Stimulated activated CD4-positive, alpha-beta T cell treated with anti-CD3 and anti-CD28 coated beads, TNF-alpha, amount 100 ng/mL, for 48 hours (primary cell): ENCODE measurements at regions not wholly inside any gene's neighbourhood (a gene's known extent, or its start where the extent isn't known, plus 50 kb on each side); places are given as distances from the start of the nearest gene placed in this dataset.
"Not testable (repeated sequence)": the region's sequence is repeated elsewhere in the genome, so short reads cannot be mapped to it uniquely, and the experiment has no call there.

Experiments used
- DNase-seq, 3 donors: peaks; one replicate each; pipeline ENCODE4 v3.0.0-alpha.2; 2020; ENCODE audit warnings: low read depth in 3 of 3

DNA sequence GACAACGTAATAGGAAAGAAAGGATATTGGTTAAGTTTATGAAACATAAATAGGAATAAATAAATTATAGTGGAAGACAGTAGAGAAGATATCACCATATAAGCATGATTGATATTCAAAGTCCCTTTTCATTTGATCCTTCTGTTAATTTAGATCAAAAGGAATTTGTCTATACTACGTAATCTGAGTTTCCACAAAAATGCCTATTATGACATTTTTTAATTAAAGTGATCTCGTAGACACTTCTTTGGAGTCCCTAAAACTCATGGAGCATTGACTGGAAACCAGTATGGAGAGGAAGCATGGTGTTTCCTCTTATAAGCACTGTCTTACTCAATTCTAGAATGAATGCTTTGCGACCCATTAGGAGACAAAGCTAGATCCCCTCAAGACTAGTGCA lies 411.4 kb upstream of the SPHKAP start:
- DNase-seq: no peak

DNA sequence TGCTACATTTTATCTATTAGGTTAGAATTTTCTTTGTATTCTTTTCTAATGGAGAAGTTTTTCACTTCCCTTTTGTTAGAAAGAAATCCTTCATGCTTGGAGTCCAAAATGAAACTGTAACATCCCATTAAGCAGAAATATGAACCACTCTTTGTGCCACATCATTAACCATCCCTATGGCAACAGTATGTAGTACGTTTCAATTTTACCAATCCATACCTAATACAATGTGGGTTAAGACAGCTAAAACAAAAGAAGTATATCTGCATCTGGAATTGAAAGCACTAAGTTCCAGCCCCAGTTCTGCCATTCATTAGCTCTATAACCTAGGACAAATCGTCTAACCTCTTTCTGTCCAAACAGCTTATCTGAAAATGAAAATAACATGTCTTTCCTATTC lies 409.2 kb upstream of the SPHKAP start:
- no peak for DNase-seq

DNA sequence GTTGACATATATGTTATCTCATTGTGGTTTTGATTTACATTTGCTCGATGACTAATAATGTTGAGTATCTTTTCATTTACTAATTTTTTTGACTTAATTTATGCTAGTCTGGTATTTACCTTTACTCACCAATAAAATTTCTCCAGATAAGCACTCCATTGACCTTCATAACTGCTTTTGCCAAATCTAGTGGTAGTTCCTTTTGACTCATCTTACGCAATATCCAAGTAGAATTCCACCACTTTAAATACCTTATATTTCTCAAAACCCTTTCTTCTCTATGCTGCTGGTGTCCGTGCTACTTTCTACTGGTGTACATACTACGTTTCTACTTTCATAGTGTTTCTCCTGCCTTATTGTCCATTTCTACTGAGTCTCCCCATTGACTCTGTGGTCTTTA lies 407.6 kb upstream of the SPHKAP start:
- DNase-seq: no peak

DNA sequence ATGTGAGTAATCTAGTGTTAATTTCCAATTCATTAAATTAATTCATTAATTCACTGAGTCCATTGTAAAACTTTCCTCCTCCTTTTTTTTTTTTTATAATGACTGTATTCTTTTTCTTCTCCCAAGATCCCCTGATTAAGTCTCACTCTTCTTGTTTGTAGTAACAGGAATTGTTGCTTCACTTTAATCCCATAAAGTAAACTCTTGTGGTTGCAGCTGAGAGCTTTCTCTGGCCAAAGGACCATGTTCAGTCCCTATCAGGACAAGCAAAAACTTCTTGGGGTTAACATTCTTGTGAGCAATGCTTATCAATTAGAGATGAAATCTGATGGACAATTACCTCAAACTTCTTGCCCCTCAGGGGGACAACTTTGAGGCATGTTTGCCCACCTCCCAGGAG lies 400.2 kb upstream of the SPHKAP start:
- DNase-seq: no peak

DNA sequence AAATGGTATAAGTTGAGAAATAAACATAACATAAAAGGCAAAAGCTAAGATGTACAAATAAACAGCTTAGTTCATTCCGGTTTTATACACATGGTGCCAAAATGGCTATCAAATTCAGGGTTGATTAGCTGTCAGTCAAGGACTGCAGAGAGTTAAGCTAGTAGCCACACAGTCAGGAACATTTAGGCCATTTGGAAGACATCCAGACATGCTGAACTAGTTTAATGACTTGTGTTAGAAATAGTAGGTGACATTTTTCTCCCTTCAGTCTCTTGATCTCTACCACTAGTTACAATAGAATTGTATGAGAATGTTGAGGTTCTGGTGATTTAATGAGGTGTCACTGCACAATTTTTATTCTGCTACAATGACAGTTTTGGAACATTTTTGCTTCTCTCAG lies 394.4 kb upstream of the SPHKAP start:
- no peak for DNase-seq

DNA sequence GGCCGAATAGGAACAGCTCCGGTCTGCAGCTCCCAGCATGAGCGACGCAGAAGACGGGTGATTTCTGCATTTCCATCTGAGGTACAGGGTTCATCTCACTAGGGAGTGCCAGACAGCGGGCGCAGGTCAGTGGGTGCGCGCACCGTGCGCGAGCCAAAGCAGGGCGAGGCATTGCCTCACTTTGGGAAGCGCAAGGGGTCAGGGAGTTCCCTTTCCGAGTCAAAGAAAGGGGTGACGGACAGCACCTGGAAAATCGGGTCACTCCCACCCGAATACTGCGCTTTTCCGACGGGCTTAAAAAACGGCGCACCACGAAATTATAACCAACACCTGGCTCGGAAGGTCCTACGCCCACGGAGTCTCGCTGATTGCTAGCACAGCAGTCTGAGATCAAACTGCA lies 386.8 kb upstream of the SPHKAP start:
- DNase-seq: not testable (repeated sequence)

DNA sequence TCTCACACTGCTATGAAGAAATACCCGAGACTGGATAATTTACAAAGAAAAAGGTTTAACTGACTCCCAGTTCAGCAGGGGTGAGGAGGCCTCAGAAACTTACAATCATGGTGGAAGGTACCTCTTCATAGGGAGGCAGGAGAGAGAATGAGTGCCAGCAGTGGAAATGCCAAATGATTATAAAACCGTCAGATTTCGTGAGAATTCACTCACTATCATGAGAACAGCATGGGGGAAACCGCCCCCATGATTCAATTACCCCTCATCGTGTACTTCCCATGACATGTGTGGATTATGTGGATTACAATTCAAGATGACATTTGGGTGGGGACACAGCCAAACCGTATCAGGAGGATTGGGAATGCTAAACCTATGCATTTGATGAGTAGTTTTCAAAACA lies 380.3 kb upstream of the SPHKAP start:
- DNase-seq: no peak

DNA sequence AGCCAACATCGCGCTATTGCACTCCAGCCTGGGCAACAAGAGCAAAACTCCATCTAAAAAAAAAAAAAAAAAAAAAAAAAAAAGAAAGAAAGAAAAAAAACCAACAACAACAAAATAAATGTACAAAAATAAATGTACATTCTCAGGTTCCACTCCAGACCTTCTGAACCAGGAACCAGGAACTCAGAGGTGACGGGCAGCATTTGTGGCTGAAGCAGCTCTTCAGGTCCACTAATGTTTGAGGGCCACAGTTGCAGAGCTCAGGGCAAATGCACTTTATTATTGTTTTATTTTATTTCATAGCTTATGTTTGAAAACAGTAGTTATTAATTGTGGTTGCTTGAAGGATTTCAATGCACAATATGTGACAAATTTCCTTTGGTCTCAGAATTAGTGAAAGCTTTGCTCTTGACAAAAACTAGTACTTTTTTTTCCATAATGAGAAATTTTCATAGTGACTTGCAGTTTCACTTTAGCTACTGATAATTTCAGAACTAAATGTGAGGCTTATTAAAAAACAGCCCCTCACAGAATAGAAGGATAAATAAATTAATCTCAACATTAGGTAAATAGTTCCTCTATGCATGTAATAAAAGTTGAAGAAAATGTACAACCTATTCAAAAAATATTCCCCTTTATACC lies 378.4 kb upstream of the SPHKAP start:
- DNase-seq: no peak

DNA sequence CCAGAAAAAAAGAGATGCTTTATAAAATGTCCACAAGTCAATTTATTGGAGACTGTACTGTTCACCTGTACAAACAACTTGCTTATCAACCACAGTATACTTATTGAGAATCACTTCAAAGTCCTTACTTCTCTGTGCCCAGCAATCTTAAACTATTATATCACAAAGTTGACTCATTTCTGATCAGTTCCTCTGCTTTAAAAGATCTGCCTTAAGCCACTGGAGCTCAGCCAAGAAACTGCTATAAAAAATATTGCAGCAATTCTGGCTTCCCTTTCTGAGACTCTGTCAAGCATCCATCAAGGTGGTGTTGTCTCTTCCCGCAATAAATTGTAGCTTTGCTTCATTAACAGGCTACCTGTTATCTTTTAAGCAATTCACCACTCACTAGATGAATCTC lies 375.2 kb upstream of the SPHKAP start:
- DNase-seq: no peak

DNA sequence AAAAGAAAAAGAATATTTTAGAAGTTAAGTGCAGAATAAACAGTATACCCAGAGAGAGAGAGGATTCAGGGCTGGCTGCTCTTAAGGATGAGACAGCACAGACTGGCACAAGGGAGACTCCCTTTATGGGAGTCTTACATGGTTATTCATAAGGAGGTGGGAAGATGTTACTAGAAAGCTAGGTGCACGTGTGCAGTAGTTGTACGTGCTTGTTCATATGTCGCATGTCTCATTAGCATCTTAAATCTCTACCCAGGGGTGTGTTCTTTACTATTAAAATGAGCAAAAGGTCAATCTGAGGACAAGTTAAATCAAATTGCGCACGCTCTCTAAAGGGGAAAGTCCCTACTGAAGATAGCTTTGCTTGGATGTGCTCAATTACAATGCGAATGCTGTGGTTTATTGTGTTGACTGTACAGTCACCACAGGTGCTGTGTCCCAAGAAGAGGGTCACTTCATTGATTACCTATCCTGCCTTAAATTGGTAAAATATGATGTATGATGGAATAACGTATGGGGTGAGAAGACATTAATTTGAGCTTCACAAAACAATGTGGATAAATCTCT lies 368.0 kb upstream of the SPHKAP start:
- DNase-seq: no peak

DNA sequence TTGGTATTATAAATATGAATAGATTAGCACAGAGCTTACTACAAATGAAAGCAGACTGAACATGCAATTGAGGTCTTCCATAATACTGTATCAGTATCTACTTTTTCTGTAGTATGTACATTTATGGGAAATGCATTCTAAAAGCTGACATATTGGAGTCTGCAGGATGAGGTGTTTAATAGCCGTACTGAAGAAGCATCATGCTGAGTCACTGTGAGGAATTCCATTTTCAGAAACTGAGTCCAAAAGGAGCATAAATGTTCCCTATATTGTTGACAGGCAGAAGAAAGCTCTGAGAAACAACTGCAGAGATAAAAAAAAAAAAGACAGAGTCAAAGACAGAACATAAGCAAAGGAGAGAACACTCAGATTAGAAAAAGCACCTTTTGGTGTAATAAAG lies 366.7 kb upstream of the SPHKAP start:
- DNase-seq: no peak

DNA sequence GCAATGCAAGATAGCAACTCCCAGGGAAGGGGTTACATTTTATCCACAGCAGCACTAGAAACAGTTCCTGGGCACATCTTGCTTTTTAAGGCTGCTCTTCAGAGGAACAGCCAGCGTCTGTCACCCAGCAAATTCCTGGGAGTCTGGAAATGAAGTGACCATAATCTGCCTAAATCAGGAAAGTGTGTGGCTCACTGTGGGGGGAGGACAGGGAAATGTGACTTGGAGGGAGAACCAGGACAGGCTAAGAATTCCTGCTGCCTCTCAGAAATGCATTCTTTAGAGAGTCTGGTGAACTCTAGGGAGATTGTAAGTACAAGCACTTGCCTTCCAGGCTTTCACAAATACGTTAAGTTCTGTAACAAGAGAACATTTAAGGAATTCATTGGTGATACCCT lies 364.3 kb upstream of the SPHKAP start:
- no peak for DNase-seq

DNA sequence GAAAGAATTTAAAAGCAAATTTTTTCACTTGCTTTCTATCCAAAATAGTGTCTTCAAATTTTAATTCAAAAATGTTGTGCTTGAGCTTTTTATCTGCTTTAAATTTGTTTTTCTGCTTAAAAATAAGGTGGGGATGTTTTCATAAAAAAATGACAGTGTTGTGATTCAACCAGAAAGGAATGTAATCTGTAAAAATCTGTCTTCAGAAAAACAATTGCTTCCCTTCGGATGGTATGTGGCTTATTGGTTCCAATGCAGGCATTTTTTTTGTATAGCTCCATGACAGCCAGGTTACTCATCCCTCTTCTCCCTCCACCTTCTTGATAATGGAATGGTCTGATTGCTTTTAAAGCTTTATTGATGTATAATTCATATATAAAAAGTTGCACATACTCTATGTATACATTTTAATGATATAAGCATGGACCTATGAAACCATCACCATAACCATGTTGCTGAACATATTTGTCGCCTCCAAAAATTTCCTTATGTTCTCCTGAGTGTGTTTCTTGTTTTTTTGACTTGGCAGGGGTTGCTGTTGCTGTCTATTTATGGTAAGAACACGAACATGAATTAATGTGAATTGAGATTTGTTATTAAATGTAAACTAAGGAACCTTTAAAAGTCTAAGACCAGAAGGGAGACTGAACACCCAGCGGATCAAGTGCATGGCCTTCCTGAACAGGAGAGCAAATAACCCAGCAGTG lies 363.7 kb upstream of the SPHKAP start:
- no peak for DNase-seq

DNA sequence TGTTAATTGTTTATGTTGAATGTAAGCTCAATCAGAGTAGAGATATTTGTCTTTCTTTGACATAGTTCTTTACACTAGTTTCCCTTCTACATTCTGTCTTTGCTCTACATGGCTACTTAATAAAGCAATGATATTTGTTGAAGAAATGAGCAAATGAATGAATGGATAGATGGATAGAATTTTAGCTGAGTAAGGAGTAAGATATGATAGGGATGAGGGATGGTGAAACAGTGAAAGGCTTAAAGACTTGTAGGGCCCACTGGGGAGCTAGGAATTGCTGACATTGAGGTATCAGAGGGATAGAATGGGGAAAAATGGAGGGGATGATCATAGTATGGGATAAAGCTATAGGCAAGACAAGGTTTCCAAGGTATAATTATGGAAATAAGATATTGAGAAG lies 361.6 kb upstream of the SPHKAP start:
- DNase-seq: no peak

DNA sequence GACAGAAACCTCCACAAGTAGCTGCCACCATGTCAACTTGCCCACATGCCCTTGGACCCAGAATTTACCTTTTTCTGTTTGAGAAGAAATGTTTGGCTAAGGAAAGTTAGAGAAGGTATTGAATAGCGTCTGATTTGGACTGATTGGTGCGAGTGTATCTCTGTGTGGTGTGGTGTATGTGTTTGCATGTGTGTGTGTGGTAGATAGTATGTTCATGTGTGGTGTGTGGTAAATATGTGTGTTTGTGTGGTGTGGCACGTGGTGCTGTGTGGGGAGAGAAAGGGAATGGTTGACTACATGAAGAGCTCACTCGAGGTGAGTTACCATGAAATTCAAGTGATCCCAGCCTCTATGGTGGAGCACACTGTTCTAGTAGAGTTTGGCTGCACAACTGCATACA lies 360.8 kb upstream of the SPHKAP start:
- no peak for DNase-seq

DNA sequence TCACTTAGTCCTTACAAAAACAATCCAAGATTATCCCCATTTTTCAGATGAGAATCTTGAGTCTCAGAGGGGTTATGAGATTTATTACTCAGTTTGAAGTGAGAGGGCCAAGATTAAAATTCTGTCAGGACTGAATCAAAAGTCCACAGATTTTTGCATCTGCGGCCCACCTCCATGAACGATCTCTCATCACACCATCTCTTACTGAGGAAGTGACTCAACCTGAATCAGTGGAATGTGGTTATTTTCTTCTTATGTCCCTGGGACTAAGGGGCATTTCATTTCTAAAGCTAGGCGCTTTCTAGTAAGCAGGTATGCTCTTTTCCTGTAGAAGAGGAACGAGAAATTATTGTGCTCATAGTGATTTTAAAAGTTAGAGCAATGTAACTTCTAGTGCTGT lies 360.3 kb upstream of the SPHKAP start:
- no peak for DNase-seq

DNA sequence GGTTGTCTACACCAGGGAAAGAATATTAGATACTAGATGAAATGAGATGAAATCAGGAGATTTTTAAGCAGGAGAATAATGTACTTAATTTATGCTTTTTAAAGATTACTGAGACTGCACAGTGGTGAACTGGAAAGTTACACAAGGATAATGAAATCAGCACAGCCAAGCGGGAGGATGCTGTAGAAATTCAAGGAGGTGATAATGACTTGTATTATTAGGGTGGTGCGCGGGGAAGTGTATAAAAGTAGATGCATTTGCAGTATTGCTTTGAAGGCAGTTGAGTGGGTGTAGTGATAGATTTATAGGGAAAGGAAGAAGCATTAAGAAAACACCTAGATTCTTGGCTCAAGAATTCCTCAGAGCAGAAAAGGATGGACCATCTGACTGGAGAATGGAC lies 359.5 kb upstream of the SPHKAP start:
- DNase-seq: no peak

DNA sequence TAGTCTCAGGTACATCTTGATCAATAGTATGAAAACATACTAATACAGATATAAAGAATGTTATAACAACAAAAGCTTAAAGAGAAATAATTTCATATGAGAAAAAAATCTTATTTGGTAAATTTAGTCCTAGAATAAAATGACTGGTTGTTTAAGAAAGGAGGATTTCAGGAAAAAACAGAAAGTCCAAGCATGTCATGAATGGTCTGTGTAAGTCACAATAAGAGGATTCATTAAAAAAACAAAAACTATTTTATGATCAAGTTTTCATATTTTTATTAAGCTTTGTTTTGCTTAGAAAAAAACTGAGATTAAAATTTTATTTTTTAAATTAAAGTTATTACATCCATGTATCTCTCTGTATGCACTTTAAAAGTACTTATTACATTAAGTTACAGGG lies 353.9 kb upstream of the SPHKAP start:
- DNase-seq: no peak

DNA sequence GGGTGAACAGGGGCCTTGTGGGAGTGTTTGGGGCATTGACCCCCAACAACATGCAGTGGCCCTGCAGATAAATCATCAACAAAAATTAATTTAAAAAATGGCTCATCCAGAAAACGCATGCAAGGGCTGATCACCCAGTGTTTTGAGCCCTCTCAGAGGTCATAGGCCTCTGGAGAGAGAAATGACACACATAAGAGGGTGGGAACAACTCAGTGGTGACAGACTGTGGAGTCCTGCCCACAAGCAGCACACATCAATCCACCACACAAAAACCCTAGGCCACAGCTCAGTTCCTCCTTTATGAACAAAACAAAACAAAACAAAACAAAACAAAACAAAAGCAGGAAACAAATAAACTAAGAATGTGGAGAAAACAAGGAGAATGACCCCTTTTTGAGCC lies 351.7 kb upstream of the SPHKAP start:
- DNase-seq: no peak

DNA sequence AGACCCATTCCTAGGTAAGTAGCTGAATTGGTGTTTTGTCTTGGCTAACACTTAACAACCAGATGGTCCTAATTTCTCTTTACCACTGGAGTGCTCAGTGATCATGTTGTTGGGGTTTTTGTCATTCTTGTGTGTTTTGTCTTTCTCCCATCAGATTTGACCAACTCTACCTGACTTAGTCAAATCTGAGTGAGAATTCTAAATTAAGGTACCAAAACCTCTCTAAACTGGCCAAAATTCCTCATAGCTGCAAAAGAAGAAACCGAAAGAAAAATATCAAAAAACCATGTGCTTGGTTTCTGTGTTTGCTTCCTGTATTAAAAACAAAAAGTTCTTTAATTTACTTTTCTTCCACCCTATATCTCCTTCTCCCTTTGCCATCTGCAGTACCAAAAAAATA lies 350.7 kb upstream of the SPHKAP start:
- no peak for DNase-seq

DNA sequence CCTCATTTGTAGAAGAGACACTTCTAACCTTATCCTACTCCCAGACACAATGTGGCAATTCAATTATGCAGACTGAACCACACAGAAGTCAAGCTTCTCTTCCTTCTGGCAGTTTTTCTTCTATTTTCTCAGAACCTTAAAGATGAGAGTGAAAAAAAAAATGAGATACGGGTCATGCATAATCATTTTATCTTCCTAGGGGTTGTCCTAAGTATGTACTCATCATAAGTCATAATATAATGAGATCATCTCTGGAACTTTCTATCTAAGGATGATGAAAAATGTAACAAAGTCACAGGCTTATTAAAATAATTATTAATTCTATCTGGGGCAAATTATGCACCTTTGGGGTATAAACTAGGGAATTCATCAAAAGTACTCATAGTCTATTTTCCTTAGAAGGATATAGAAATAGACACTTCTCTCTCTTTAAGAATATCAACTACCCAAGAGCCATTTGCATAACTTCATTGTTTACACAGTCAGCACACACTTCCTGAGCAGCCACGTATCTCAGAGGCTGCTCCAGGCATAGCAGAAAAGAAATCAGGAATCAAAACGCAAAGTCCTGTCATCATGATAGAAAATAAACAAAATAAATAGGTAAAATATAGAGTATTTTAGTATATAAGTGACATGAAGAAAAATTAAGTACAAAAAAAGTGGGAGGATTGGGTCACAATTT lies 345.9 kb upstream of the SPHKAP start:
- DNase-seq: no peak

DNA sequence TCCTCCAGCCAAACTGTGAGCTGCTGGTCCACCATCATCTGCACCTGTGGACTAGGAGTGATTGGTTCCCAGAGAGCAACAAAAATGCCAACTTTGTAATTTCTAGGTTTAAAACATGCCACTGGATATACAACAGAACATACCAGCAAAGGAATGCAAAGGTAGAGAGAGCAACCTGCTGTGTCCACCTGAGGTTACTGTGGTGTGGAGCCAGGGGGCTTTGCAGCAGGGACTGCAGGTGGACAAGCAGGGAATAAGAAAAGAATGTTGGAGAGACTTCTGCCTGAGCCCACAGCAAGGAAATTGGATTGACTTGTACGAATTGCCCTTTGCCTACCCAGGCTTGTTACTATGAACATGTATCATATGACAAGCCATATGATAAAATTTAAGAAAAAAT lies 345.2 kb upstream of the SPHKAP start:
- DNase-seq: no peak

DNA sequence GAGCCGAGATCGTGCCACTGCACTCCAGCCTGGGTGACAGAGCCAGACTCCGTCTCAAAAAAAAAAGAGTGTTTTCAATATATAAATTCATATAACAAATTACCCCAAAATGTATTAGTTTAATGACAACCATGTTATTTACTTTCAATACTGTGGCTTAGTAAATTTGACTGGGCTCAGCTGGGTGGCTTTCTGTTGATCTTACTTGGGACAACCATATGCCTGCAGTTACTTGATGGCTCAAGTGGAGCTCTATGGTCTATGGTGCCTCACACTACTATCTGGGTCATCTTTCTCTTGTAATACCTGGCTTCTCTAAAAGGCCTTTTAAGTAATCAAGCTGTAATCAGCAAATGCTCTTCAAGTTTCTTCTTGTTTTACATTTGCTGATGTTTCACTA lies 341.5 kb upstream of the SPHKAP start:
- DNase-seq: no peak
